ENCODE measurements at regions not wholly inside any gene's neighbourhood (a gene's known extent, or its start where the extent isn't known, plus 50 kb on each side); places are given as distances from the start of the nearest gene placed in this dataset.
"Not testable (repeated sequence)": the region's sequence is repeated elsewhere in the genome, so short reads cannot be mapped to it uniquely, and the experiment has no call there.

DNA sequence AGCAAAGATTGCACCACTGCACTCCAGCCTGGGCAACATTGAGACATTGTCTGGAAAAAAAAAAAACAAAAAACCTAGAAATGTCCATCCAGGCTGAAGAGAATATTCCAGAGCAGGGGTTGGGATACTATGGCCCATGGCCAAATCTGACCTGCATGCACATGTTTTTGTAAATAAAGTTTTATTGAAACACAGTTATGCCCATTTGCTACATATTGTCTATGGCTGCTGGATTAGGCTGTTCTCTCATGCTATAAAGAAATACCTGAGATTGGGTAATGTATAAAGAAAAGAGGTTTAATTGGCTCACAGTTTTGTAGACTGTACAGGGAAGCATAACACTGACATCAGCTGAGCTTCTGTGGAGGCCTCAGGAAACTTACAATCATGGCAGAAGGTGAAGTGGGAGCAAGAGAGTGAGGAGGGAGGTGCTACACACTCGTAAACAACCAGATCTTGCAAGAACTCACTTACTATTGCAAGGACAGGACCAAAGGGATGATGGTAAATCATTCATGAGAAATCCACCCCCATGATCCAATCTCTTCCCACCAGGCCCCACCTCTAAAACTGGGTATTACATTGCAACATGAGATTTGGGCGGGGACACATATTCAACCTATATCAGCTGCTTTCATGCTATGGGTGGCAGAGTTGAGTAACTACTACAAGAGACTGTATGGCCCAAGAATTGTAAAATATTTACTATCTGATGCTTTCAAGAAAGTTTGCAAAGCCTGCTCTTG lies 137.8 kb upstream of the ROPN1B start:
- H2AFZ ChIP-seq (ENCODE audit: control insufficient read depth, low read depth, low read length); CTCF ChIA-PET; FAIRE-seq; in situ Hi-C loops (cut with MboI); H3K4me1 ChIP-seq (ENCODE audit: control insufficient read depth, insufficient read depth, low read length); H3K36me3 ChIP-seq (ENCODE audit: control insufficient read depth in 2 of 2, insufficient read depth in 2 of 2, low read length in 1 of 2); DNase-seq (ENCODE audit: low read depth, low spot score); BruUV-seq (replicated peaks); H3K79me2 ChIP-seq (ENCODE audit: control insufficient read depth, insufficient read depth, low read length); H3K27me3 ChIP-seq (replicated peaks in 1 of 2; ENCODE audit: control insufficient read depth in 2 of 2, insufficient read depth in 2 of 2, low read length in 1 of 2); H3K9me3 ChIP-seq (replicated peaks; ENCODE audit: control insufficient read depth, insufficient read depth, low read length); SMC1A ChIA-PET (ENCODE audit: uncharacterized antibody, unreplicated experiment); H3K4me3 ChIP-seq; POLR2A ChIA-PET; intact Hi-C loops (cut with micrococcal nuclease; ENCODE audit: unreplicated experiment); H3K27ac ChIP-seq (ENCODE audit: control insufficient read depth, insufficient read depth); ATAC-seq; H3K9ac ChIP-seq (ENCODE audit: control insufficient read depth, insufficient read depth, low read length); RAD21 ChIA-PET (ENCODE audit: unreplicated experiment); H4K20me1 ChIP-seq (ENCODE audit: control insufficient read depth, insufficient read depth); H3K4me2 ChIP-seq (ENCODE audit: control insufficient read depth, insufficient read depth): not testable (repeated sequence)
- TF ChIP-seq, protein P1, sequence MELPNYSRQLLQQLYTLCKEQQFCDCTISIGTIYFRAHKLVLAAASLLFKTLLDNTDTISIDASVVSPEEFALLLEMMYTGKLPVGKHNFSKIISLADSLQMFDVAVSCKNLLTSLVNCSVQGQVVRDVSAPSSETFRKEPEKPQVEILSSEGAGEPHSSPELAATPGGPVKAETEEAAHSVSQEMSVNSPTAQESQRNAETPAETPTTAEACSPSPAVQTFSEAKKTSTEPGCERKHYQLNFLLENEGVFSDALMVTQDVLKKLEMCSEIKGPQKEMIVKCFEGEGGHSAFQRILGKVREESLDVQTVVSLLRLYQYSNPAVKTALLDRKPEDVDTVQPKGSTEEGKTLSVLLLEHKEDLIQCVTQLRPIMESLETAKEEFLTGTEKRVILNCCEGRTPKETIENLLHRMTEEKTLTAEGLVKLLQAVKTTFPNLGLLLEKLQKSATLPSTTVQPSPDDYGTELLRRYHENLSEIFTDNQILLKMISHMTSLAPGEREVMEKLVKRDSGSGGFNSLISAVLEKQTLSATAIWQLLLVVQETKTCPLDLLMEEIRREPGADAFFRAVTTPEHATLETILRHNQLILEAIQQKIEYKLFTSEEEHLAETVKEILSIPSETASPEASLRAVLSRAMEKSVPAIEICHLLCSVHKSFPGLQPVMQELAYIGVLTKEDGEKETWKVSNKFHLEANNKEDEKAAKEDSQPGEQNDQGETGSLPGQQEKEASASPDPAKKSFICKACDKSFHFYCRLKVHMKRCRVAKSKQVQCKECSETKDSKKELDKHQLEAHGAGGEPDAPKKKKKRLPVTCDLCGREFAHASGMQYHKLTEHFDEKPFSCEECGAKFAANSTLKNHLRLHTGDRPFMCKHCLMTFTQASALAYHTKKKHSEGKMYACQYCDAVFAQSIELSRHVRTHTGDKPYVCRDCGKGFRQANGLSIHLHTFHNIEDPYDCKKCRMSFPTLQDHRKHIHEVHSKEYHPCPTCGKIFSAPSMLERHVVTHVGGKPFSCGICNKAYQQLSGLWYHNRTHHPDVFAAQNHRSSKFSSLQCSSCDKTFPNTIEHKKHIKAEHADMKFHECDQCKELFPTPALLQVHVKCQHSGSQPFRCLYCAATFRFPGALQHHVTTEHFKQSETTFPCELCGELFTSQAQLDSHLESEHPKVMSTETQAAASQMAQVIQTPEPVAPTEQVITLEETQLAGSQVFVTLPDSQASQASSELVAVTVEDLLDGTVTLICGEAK (IDR thresholded peaks at IDR 0.05; ENCODE audit: borderline replicate concordance): peak; percentile 56; the same call in 1 of the 2 replicates
- 47% methylated on average over 2 of the region's 2 CpGs for WGBS (ENCODE audit: insufficient coverage, insufficient replicate concordance, low lambda C conversion rate, missing lambda C conversion rate)

DNA sequence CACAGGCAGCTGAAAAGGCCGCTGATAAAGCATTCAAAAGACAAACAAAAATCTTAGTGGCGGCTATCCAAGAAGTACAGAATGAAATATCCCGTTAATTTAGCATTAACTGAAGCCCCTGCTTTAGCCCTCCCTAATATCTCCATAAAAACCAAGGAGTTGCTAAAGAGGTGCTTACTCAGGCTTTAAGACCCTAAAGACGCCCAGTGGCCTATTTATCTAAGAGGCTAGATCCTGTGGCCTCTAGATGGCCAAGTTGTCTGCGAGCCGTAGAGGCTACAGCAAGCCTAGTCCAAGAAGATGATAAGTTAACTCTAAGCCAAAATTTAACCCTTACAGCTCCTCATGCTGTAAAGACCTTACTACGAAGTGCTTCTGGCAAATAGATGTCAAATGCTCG lies 133.4 kb upstream of the ROPN1B start:
- H2AFZ ChIP-seq (ENCODE audit: control insufficient read depth, low read depth, low read length); DNase-seq (ENCODE audit: low read depth, low spot score); BruUV-seq (replicated peaks); H3K27ac ChIP-seq (ENCODE audit: control insufficient read depth, insufficient read depth); RAD21 ChIA-PET (ENCODE audit: unreplicated experiment); H3K9ac ChIP-seq (ENCODE audit: control insufficient read depth, insufficient read depth, low read length); H3K27me3 ChIP-seq (replicated peaks in 1 of 2; ENCODE audit: control insufficient read depth in 2 of 2, insufficient read depth in 2 of 2, low read length in 1 of 2); H3K4me3 ChIP-seq; H3K4me2 ChIP-seq (ENCODE audit: control insufficient read depth, insufficient read depth); H3K79me2 ChIP-seq (ENCODE audit: control insufficient read depth, insufficient read depth, low read length); H3K4me1 ChIP-seq (ENCODE audit: control insufficient read depth, insufficient read depth, low read length); H3K36me3 ChIP-seq (ENCODE audit: control insufficient read depth in 2 of 2, insufficient read depth in 2 of 2, low read length in 1 of 2); H3K9me3 ChIP-seq (replicated peaks; ENCODE audit: control insufficient read depth, insufficient read depth, low read length); in situ Hi-C loops (cut with MboI); ATAC-seq; CTCF ChIA-PET; H4K20me1 ChIP-seq (ENCODE audit: control insufficient read depth, insufficient read depth); POLR2A ChIA-PET; FAIRE-seq; SMC1A ChIA-PET (ENCODE audit: uncharacterized antibody, unreplicated experiment); intact Hi-C loops (cut with micrococcal nuclease; ENCODE audit: unreplicated experiment): not testable (repeated sequence)
- WGBS (ENCODE audit: insufficient coverage, insufficient replicate concordance, low lambda C conversion rate, missing lambda C conversion rate): 61% methylated on average over 8 of the region's 8 CpGs

Measured in GM12878 (cell line).